Activated CD4-positive, alpha-beta memory T cell treated with anti-CD3 and anti-CD28 coated beads for 36 hours (primary cell): ENCODE measurements at regions not wholly inside any gene's neighbourhood (a gene's known extent, or its start where the extent isn't known, plus 50 kb on each side); places are given as distances from the start of the nearest gene placed in this dataset.
"Not testable (repeated sequence)": the region's sequence is repeated elsewhere in the genome, so short reads cannot be mapped to it uniquely, and the experiment has no call there.

Source experiments
- CTCF ChIA-PET: fragments of 350-600 bp; sonication (Branson Sonifier 250); formaldehyde crosslinking; loops from one replicate; lab custom pipeline; 2021; ENCODE audit warnings: antibody characterized with exemption, inconsistent platforms; lab: Charles Lee
- POLR2A ChIA-PET: fragments of 350-600 bp; sonication (Branson Sonifier 250); formaldehyde crosslinking; loops from one replicate; lab custom pipeline; 2021; ENCODE audit warnings: antibody characterized with exemption; lab: Charles Lee
- DNase-seq: peaks from one replicate; pipeline ENCODE4 v3.0.0-alpha.2; 2020
- H3K27ac Mint-ChIP-seq: one replicate; pipeline ENCODE4 v1.8.0; 2021; ENCODE audit warnings: mixed read lengths
- H3K27me3 Mint-ChIP-seq: one replicate; pipeline ENCODE4 v1.8.0; 2021; ENCODE audit warnings: mixed read lengths
- H3K36me3 Mint-ChIP-seq: one replicate; pipeline ENCODE4 v1.8.0; 2021; ENCODE audit warnings: mixed read lengths
- H3K4me1 Mint-ChIP-seq: one replicate; pipeline ENCODE4 v1.8.0; 2021; ENCODE audit warnings: low read depth, mixed read lengths
- H3K4me3 Mint-ChIP-seq: one replicate; pipeline ENCODE4 v1.8.0; 2021; ENCODE audit warnings: mild to moderate bottlenecking, mixed read lengths
- H3K9me3 Mint-ChIP-seq: one replicate; pipeline ENCODE4 v1.8.0; 2021; ENCODE audit warnings: mixed read lengths
- intact Hi-C: fragments of 100-400 bp; cut with micrococcal nuclease; formaldehyde crosslinking; loops from one replicate; pipeline ENCODE4 v1.15.1; 2023

- no peak overlapping the region for H3K4me3 Mint-ChIP-seq
- H3K4me1 Mint-ChIP-seq: no peaks in the 10 kb centered on the region
- no peak overlapping the region for H3K27ac Mint-ChIP-seq
- intact Hi-C loops: no loop called here
- ChIA-PET CTCF (no interaction called here), POLR2A (no interaction called here)
- no peaks in the 10 kb centered on the region for H3K9me3 Mint-ChIP-seq
- H3K36me3 Mint-ChIP-seq: no peaks in the 10 kb centered on the region
- no peaks in the 10 kb centered on the region for H3K27me3 Mint-ChIP-seq
- DNase-seq: no peak
Observed at GRCh38 chr5:58183078-58183785, 276.7 kb downstream of the PLK2 start.

- Mint-ChIP-seq H3K27ac (no peak overlapping the region), H3K4me3 (no peak overlapping the region), H3K4me1 (no peaks in the 10 kb centered on the region), H3K36me3 (no peaks in the 10 kb centered on the region), H3K9me3 (no peaks in the 10 kb centered on the region), H3K27me3 (no peaks in the 10 kb centered on the region)
- CTCF ChIA-PET: no interaction called here
- intact Hi-C loops: no loop called here
- POLR2A ChIA-PET: no interaction called here
- no peak for DNase-seq
Observed at GRCh38 chr5:58182287-58182841, 277.5 kb downstream of the PLK2 start.

GRCh38 chr5:58181578-58182286 lies 278.2 kb downstream of the PLK2 start:
- Mint-ChIP-seq H3K4me1 (no peaks in the 10 kb centered on the region), H3K9me3 (no peaks in the 10 kb centered on the region), H3K27ac (no peak overlapping the region), H3K36me3 (no peaks in the 10 kb centered on the region), H3K27me3 (no peaks in the 10 kb centered on the region), H3K4me3 (no peak overlapping the region)
- no peak for DNase-seq
- ChIA-PET POLR2A (no interaction called here), CTCF (no interaction called here)
- intact Hi-C loops: no loop called here

GRCh38 chr5:58172946-58173345 lies 286.9 kb downstream of the PLK2 start:
- POLR2A ChIA-PET: no interaction called here
- Mint-ChIP-seq H3K4me1 (no peaks in the 10 kb centered on the region), H3K9me3 (no peaks in the 10 kb centered on the region), H3K36me3 (no peaks in the 10 kb centered on the region), H3K27ac (no peak overlapping the region), H3K4me3 (no peak overlapping the region), H3K27me3 (no peaks in the 10 kb centered on the region)
- DNase-seq: no peak
- intact Hi-C loops: no loop called here
- CTCF ChIA-PET: no interaction called here

GRCh38 chr5:58165152-58165551 lies 294.7 kb downstream of the PLK2 start:
- POLR2A ChIA-PET: no interaction called here

GRCh38 chr5:58161889-58162288 lies 298.0 kb downstream of the PLK2 start:
- H3K4me1 Mint-ChIP-seq, H3K36me3 Mint-ChIP-seq, DNase-seq, H3K27me3 Mint-ChIP-seq, CTCF ChIA-PET, H3K9me3 Mint-ChIP-seq, H3K27ac Mint-ChIP-seq, H3K4me3 Mint-ChIP-seq, POLR2A ChIA-PET, intact Hi-C loops: not testable (repeated sequence)

More at GRCh38 chr5:58165152-58165551, 294.7 kb downstream of the PLK2 start:
- Mint-ChIP-seq H3K27me3 (no peaks in the 10 kb centered on the region), H3K4me1 (no peaks in the 10 kb centered on the region), H3K4me3 (no peak overlapping the region), H3K9me3 (no peaks in the 10 kb centered on the region), H3K27ac (no peak overlapping the region), H3K36me3 (no peaks in the 10 kb centered on the region)
- CTCF ChIA-PET: no interaction called here
- no peak for DNase-seq
- intact Hi-C loops: no loop called here

- intact Hi-C loops: no loop called here
- ChIA-PET POLR2A (no interaction called here), CTCF (interaction anchor here (1.2 kb wide), 1 partner anchor 9 kb away, joined by 3 read pairs; no protein-coding TSS in a partner anchor)
Observed at GRCh38 chr5:58156973-58157701, 302.7 kb downstream of the PLK2 start.

GRCh38 chr5:58156361-58156760 lies 303.5 kb downstream of the PLK2 start:
- CTCF ChIA-PET: interaction anchor here (1.2 kb wide), 1 partner anchor 8 kb away, joined by 3 read pairs; no protein-coding TSS in a partner anchor

More at GRCh38 chr5:58156973-58157701, 302.7 kb downstream of the PLK2 start:
- H3K4me1 Mint-ChIP-seq: no peaks in the 10 kb centered on the region
- H3K9me3 Mint-ChIP-seq: no peaks in the 10 kb centered on the region
- no peak overlapping the region for H3K27ac Mint-ChIP-seq
- DNase-seq: no peak
- H3K27me3 Mint-ChIP-seq: no peaks in the 10 kb centered on the region
- H3K36me3 Mint-ChIP-seq: no peaks in the 10 kb centered on the region
- H3K4me3 Mint-ChIP-seq: no peak overlapping the region

GRCh38 chr5:58153255-58153654 lies 306.6 kb downstream of the PLK2 start:
- Mint-ChIP-seq H3K27me3 (peaks cover 3% of the 10 kb centered on the region), H3K9me3 (no peaks in the 10 kb centered on the region), H3K36me3 (no peaks in the 10 kb centered on the region), H3K27ac (no peak overlapping the region), H3K4me1 (no peaks in the 10 kb centered on the region), H3K4me3 (no peak overlapping the region)
- DNase-seq: no peak
- POLR2A ChIA-PET: no interaction called here
- intact Hi-C loops: no loop called here
- CTCF ChIA-PET: no interaction called here

More at GRCh38 chr5:58156361-58156760, 303.5 kb downstream of the PLK2 start:
- POLR2A ChIA-PET: no interaction called here
- Mint-ChIP-seq H3K27me3 (no peaks in the 10 kb centered on the region), H3K4me3 (no peak overlapping the region), H3K27ac (no peak overlapping the region), H3K4me1 (no peaks in the 10 kb centered on the region), H3K9me3 (no peaks in the 10 kb centered on the region), H3K36me3 (no peaks in the 10 kb centered on the region)
- no peak for DNase-seq
- intact Hi-C loops: no loop called here

GRCh38 chr5:58151414-58151813 lies 308.5 kb downstream of the PLK2 start:
- no peaks in the 10 kb centered on the region for H3K4me1 Mint-ChIP-seq
- H3K27ac Mint-ChIP-seq: no peak overlapping the region
- ChIA-PET CTCF (no interaction called here), POLR2A (no interaction called here)
- no peaks in the 10 kb centered on the region for H3K9me3 Mint-ChIP-seq
- no peaks in the 10 kb centered on the region for H3K36me3 Mint-ChIP-seq
- H3K27me3 Mint-ChIP-seq: peaks cover 5% of the 10 kb centered on the region
- intact Hi-C loops: no loop called here
- no peak for DNase-seq
- H3K4me3 Mint-ChIP-seq: no peak overlapping the region

- Mint-ChIP-seq H3K27ac (no peak overlapping the region), H3K4me3 (no peak overlapping the region), H3K36me3 (no peaks in the 10 kb centered on the region), H3K4me1 (no peaks in the 10 kb centered on the region), H3K27me3 (peaks cover 5% of the 10 kb centered on the region), H3K9me3 (no peaks in the 10 kb centered on the region)
- CTCF ChIA-PET: no interaction called here
- intact Hi-C loops: no loop called here
- DNase-seq: no peak
- POLR2A ChIA-PET: no interaction called here
Observed at GRCh38 chr5:58150926-58151325, 309.0 kb downstream of the PLK2 start.

GRCh38 chr5:58149746-58150145 lies 310.1 kb downstream of the PLK2 start:
- POLR2A ChIA-PET: no interaction called here
- intact Hi-C loops: no loop called here
- peaks cover 5% of the 10 kb centered on the region for H3K27me3 Mint-ChIP-seq
- no peak for DNase-seq
- H3K36me3 Mint-ChIP-seq: no peaks in the 10 kb centered on the region
- H3K4me1 Mint-ChIP-seq: no peaks in the 10 kb centered on the region
- H3K4me3 Mint-ChIP-seq: no peak overlapping the region
- CTCF ChIA-PET: no interaction called here
- no peak overlapping the region for H3K27ac Mint-ChIP-seq
- H3K9me3 Mint-ChIP-seq: no peaks in the 10 kb centered on the region
